Dedifferentiated amniotic fluid mesenchymal stem cell (primary cell): ENCODE measurements at regions not wholly inside any gene's neighbourhood (a gene's known extent, or its start where the extent isn't known, plus 50 kb on each side); places are given as distances from the start of the nearest gene placed in this dataset.

Source experiments
- DNase-seq: peaks from one replicate; pipeline ENCODE4 v3.0.0-alpha.2; 2016; ENCODE audit errors: extremely low spot score

- no peak for DNase-seq
Observed at GRCh38 chr1:59081795-59082194, 215.1 kb upstream of the FGGY start.

DNA sequence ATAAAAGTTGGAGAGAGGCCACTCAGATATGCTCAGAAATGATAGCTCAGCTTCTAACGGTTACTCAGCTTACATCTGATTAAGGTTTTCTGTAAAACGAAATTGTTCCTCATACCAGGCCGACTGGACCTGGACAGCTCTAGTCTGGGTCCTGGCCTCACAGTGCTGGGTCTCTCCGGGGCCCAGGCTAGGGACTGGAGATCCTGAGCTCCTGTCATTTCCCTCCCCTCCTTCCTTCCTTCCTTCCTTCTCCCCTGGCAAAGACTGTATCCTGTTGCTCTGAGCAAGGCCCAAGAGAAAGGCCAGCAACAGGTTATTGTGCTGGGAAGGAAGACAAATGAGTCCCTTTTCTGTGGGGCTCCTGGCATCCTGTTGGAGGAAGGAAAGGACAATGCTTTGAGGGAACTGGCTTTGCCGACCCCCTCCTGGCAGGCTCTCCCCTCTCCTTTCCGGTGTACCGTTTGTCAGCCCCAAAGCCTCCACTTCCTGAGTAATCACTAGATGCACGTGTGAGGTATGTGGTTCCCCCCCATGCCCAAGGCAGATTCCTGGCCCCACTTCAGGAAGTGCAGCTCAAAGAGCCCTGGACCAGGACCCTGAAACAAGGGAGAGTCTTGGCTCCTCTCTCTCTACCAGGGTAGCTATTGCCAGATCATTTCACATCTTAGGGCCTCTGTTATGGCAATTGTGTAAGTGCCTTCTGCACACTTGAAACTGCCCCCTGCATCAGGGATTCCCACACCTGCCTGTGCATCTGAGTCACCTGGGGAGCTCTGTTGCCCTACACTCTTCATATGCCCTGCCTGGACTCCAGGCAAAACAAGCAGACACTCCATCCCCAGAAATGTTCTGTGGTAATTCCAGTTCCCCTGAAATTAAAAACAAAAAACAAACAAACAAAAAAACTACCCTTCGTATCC, 212.7 kb upstream of the FGGY start:
- no peak for DNase-seq

- no peak for DNase-seq
Observed at GRCh38 chr1:59085101-59085500, 211.8 kb upstream of the FGGY start.

- DNase-seq: no peak
Observed at GRCh38 chr1:59089036-59089798, 207.7 kb upstream of the FGGY start.

- no peak for DNase-seq
Observed at GRCh38 chr1:59089922-59090457, 206.9 kb upstream of the FGGY start.

DNA sequence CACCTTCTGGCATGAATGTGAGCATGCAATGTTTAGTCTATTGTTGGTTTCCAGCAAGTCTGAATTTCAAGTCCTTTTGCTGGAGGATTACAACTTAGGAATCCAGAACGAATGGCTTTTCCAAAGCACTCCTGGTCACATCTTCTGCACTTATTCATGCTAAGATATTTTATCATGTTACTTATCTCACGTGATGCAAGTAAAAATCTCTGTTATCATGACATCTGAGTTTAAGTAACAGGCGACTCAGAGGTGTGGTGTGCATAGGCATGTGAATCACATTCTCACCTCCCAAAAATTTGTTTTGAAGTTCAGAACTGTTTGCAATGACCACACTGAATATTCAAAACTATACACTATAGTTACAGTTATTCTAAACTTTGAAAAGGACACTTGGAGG, 204.8 kb upstream of the FGGY start:
- no peak for DNase-seq

- no peak for DNase-seq
Observed at GRCh38 chr1:59094001-59094400, 202.9 kb upstream of the FGGY start.

DNA sequence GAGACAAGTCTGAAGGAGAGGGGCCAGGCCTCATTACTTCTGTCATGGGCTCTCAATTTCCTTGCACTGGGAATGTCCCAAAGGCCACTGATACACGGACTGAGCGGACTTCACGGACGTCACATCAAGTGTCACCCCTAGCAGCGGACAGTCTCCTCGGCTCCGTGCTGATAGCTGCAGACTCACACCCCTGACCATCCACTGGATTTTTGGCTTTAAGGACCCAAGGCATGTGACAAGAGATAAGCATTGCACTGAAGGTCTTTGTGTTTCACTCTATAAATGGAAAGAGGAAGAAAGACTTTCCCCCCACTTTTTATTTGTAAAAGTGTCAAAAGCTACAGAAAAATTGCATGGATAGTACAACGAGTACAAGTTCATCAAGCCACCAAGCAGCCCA, 200.4 kb upstream of the FGGY start:
- DNase-seq: no peak

- no peak for DNase-seq
Observed at GRCh38 chr1:59098655-59099054, 198.2 kb upstream of the FGGY start.

GRCh38 chr1:59100708-59101374, 196.1 kb upstream of the FGGY start:
- DNase-seq: no peak

GRCh38 chr1:59101518-59101917, 195.4 kb upstream of the FGGY start:
- no peak for DNase-seq

- no peak for DNase-seq
Observed at GRCh38 chr1:59103457-59103856, 193.4 kb upstream of the FGGY start.

- DNase-seq: no peak
Observed at GRCh38 chr1:59104191-59104760, 192.6 kb upstream of the FGGY start.

DNA sequence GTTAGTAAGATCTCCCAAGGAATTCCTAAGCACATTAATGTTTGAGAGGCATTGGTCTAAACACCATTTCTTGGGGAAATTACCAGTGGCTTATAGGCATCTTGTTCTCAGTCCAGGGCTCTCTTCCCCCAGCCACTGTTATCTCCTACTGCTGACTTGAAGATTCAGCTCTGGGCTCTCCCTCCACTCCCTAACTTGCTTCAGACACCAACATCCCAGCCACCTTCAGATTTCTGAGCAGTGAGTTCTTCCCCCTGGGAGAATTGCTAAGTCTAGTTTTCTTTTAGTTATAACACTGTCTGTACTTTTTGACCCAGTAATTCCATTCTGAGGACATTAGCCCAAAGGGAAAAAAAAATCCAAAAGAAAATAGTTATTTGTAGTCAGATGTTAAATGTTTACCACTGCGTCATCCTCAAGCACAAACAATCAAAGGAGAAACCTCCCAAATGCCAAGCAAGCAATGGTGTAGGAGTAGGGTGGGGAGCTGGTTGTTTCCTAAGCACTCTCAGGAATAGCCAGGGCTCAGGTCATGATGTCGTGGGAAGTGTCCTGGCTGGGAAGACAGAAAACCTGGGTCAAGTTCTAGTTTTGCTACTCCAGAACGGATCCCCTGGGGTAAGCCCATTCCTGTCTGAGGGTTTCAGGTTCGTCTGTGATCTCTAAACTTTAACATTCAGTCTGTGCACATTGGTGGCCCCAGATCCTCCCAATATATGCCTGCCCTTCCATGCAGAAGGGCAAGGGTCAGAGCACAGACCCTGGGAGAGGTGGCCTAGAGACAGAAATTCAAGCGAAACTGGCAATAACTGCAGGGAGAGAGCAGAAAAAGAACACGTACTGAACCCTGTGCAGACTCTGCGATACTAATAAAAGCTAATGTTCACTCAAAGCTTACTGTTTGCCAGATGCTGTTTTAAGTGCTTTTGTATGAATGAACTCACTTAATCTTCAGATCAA, 191.1 kb upstream of the FGGY start:
- no peak for DNase-seq

- DNase-seq: peak; percentile 19
Observed at GRCh38 chr1:59107516-59107915, 189.4 kb upstream of the FGGY start.

DNA sequence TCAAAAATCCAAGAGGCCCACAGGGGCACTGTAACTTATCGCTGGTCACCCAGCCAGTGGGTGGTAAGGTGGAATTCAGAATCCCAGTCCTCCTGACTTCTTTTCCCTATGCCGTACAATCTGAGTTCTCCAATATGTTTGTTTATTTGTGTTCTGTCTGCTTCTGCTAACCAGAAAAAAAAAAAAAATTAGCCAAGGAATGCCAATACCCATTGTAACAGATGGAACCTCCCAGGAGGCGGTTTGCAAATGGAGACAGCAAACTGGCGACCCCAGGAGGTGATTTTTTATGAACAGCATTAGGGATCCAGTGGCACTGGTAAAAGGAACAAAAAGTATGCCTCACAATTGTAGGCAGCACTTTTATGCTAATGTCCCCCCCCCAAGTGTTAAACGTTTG, 189.0 kb upstream of the FGGY start:
- DNase-seq: no peak

DNA sequence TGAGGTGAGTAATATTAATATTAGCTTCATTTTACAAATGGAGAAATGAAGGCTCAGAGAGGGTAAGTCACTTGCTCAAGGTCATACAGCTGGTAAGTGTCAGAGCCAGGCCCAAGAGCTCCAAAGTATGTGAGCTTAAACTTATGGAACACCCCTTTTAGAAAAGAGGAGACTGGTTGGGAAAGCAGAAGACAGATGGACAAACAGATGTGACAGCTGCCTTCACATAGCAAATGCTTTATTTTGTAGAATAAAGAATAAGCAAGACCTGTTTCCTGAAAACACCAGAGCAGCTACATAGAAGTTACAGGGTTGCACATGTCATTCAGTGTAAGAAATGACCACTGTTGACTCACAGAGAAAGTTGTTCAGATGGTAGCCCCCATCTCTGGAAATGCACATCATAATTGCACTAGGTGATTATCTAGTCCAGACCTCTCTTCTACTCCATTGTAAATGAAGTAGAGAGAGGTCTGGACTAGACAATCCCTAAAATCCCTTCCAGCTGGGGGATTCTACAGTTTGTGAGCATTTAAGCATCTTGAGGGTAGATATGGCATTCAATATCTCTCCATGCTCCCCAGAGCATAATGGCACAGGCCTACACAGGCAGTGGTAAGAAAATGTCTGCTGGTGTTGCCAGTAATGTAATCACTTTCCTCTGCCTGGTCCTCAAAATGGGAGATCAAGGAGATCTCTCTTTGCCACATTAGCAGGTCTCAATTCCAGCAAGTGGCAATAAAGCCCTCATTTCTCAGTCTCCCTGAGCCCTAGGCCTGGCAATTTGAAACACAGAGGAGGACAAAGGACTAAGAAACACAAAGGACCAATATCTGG, 188.2 kb upstream of the FGGY start:
- DNase-seq: no peak

DNA sequence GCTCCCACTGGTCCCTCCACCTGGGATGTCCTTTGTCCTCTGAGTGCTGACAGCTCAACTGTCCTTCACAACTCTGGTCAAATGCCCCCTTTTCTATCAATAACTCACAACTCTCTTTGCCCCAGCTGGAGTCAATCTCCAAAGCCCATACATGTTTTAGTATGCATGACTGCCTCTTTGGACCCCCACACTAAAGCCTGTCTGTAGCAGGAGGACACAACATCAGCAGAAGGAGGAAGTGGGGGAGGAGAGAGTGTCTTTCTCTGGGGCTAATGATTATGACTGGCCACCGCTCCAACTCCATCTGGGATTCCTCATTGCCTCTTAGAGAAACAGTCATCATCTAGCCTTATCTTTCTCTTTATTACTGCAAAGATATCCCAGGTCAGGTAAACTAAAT, 186.6 kb upstream of the FGGY start:
- DNase-seq: no peak

- DNase-seq: no peak
Observed at GRCh38 chr1:59113876-59114457, 182.9 kb upstream of the FGGY start.
